Prostate gland (tissue), 2 donors: ENCODE measurements at regions not wholly inside any gene's neighbourhood (a gene's known extent, or its start where the extent isn't known, plus 50 kb on each side); places are given as distances from the start of the nearest gene placed in this dataset.

Source experiments
- POLR2A ChIP-seq: fragments of 450-650 bp; IDR thresholded peaks from one replicate; pipeline ENCODE4 v1.6.1; 2016; ENCODE audit warnings: antibody characterized with exemption, mild to moderate bottlenecking
- TF ChIP-seq, protein P1 (sequence below), 4 experiments: fragments of 200-600 bp in 2 of 4; fragments of 450-650 bp in 2 of 4; sonication (generic) in 2 of 4; IDR thresholded peaks; 1 replicate in 3 of 4; 2 replicates in 1 of 4; pipeline ENCODE4 v1.5.1; 2016 to 2019; ENCODE audit warnings: antibody characterized with exemption in 4 of 4, mild to moderate bottlenecking in 2 of 4, moderate library complexity in 2 of 4

DNA sequence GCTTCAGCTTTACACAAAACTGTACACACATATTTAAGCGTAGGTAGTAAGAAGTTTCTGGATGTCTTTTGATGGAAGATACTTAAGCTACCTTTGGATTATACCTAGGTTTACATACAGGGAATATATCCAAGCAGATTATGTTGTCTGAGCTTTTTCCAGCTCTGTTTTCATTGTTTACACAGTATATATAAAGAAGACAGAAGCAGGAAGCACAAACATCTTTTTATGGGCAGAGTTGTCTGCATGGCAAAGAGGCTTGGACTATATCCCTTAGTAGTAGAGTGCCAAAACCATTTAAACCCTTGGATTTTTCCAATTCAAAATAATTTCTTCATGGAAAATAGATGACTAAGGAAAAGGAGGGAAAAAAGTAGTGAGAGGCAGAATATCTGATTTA is 329.4 kb upstream of the AGA start:
- TF ChIP-seq, protein P1, sequence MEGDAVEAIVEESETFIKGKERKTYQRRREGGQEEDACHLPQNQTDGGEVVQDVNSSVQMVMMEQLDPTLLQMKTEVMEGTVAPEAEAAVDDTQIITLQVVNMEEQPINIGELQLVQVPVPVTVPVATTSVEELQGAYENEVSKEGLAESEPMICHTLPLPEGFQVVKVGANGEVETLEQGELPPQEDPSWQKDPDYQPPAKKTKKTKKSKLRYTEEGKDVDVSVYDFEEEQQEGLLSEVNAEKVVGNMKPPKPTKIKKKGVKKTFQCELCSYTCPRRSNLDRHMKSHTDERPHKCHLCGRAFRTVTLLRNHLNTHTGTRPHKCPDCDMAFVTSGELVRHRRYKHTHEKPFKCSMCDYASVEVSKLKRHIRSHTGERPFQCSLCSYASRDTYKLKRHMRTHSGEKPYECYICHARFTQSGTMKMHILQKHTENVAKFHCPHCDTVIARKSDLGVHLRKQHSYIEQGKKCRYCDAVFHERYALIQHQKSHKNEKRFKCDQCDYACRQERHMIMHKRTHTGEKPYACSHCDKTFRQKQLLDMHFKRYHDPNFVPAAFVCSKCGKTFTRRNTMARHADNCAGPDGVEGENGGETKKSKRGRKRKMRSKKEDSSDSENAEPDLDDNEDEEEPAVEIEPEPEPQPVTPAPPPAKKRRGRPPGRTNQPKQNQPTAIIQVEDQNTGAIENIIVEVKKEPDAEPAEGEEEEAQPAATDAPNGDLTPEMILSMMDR (IDR thresholded peaks at IDR 0.05), result no peak
- no peak for TF ChIP-seq POLR2A
